ES-I3 (cell line): ENCODE measurements at regions not wholly inside any gene's neighbourhood (a gene's known extent, or its start where the extent isn't known, plus 50 kb on each side); places are given as distances from the start of the nearest gene placed in this dataset.

Experiments used
- H3K36me3 ChIP-seq: 2 replicates; pipeline ENCODE4 v1.6.1; 2013; ENCODE audit warnings: mild to moderate bottlenecking, low read length, control low read depth, moderate library complexity; ENCODE audit not compliant: insufficient read depth
- H3K4me1 ChIP-seq: 2 replicates; pipeline ENCODE4 v1.6.1; 2013; ENCODE audit warnings: mild to moderate bottlenecking, control low read depth, low read length; ENCODE audit not compliant: insufficient read depth
- H3K9ac ChIP-seq: 2 replicates; pipeline ENCODE4 v1.6.1; 2013; ENCODE audit warnings: low read depth, mild to moderate bottlenecking, low read length, moderate library complexity
- H3K9me3 ChIP-seq: 2 replicates; pipeline ENCODE4 v1.6.1; 2013; ENCODE audit warnings: mild to moderate bottlenecking, low read length, moderate library complexity; ENCODE audit not compliant: control insufficient read depth, insufficient read depth

DNA sequence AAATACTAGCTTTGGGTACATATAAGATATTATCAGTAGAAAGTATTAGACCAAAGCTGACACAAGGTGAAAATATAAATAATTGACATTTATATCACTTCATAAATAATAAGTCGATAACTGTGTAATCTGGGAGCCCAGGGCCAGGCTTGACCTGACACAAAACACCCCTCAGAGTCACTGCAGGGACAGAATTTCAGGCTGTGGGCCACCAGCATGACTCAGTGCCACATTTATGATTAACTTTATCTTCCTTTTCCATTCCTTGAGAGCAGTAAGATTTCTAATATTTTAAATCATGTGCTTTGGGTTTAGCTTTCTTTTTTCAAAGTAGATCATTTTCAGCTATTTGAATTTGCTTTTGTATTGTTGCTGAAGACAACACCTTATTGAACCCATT lies 102.9 kb upstream of the NFE2L3 start:
- Histone ChIP-seq H3K9ac (no peak overlapping the region), H3K36me3 (no peaks in the 10 kb centered on the region), H3K4me1 (no peaks in the 10 kb centered on the region), H3K9me3 (no peaks in the 10 kb centered on the region; the same call in 1 of the 2 replicates)

- Histone ChIP-seq H3K4me1 (no peaks in the 10 kb centered on the region), H3K9me3 (no peaks in the 10 kb centered on the region; the same call in 1 of the 2 replicates), H3K9ac (no peak overlapping the region), H3K36me3 (no peaks in the 10 kb centered on the region)
These were observed 101.0 kb upstream of the NFE2L3 start for GRCh38 chr7:26051021-26051420.

DNA sequence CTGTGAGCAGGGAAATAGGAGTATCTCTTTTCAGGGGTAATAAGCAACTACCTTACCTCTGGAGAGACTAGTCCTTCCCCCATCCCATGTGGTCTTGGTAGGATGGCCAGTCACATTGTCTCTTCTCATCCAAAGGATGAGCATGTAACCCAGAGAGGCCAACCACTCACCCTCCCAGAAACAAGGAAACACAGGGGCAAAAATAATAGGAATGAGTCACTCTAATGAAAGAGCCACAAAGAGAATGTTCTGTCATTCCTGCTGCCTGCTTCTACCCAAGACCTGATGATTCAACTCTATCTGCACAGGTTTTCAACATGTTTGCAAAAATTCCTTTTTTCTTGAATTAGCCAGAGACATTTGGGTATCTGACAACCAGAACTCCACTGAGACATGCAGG lies 99.3 kb upstream of the NFE2L3 start:
- Histone ChIP-seq H3K9ac (no peak overlapping the region), H3K36me3 (no peaks in the 10 kb centered on the region), H3K9me3 (no peaks in the 10 kb centered on the region; the same call in 1 of the 2 replicates), H3K4me1 (no peaks in the 10 kb centered on the region)

DNA sequence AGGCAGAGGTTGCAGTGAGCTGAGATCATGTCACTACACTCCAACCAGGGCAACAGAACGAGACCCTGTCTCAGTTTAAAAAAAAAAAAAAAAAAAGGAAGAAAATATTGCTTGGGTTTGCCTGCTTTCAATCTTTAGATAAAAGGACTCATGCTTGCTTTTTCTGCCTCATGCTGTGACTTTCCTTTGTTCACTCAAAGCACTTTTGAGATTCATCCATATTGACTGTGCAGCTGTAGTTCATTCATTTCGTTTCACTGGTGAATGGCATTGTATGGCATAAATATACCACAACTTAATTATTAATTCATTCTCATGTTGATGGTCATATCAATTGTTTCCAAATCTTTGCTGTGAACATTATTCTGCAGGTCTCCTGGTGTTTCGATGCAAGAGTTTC lies 97.6 kb upstream of the NFE2L3 start:
- no peaks in the 10 kb centered on the region for H3K4me1 ChIP-seq
- no peaks in the 10 kb centered on the region for H3K36me3 ChIP-seq
- no peaks in the 10 kb centered on the region; the same call in 1 of the 2 replicates for H3K9me3 ChIP-seq
- H3K9ac ChIP-seq: no peak overlapping the region

DNA sequence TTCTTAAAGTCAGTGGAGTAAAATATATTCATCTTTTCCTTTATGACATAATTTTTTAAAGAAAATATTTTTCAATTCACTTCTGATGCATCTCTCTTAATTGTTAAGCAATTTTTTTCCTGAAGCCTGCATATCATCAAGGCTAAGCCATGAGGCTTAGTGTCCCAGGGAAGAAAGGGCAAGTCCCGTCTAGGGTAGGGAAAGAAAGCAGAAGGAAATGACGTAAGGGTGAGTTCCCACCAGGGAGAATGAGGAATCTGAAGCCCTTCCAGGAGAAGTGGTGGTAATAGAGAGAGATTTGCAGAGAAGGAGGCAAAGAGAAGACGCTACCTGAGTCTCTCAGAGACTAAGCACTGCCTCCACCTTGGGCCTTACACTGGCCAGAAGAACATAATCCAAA lies 96.8 kb upstream of the NFE2L3 start:
- no peaks in the 10 kb centered on the region for H3K4me1 ChIP-seq
- H3K9ac ChIP-seq: no peak overlapping the region
- H3K36me3 ChIP-seq: no peaks in the 10 kb centered on the region
- no peaks in the 10 kb centered on the region; the same call in 1 of the 2 replicates for H3K9me3 ChIP-seq

GRCh38 chr7:26060733-26061677 lies 91.0 kb upstream of the NFE2L3 start:
- Histone ChIP-seq H3K4me1 (peaks cover 9% of the 10 kb centered on the region; the same call in 1 of the 2 replicates), H3K9me3 (no peaks in the 10 kb centered on the region), H3K36me3 (no peaks in the 10 kb centered on the region), H3K9ac (no peak overlapping the region)

GRCh38 chr7:26061678-26062603 lies 90.1 kb upstream of the NFE2L3 start:
- Histone ChIP-seq H3K9me3 (no peaks in the 10 kb centered on the region), H3K4me1 (peaks cover 9% of the 10 kb centered on the region; the same call in 1 of the 2 replicates), H3K36me3 (no peaks in the 10 kb centered on the region), H3K9ac (no peak overlapping the region)

GRCh38 chr7:26065652-26066051 lies 86.3 kb upstream of the NFE2L3 start:
- Histone ChIP-seq H3K4me1 (peaks cover 9% of the 10 kb centered on the region; the same call in 1 of the 2 replicates), H3K9me3 (no peaks in the 10 kb centered on the region), H3K36me3 (no peaks in the 10 kb centered on the region), H3K9ac (no peak overlapping the region)

GRCh38 chr7:26066736-26067135 lies 85.3 kb upstream of the NFE2L3 start:
- Histone ChIP-seq H3K4me1 (no peaks in the 10 kb centered on the region), H3K9ac (no peak overlapping the region), H3K36me3 (no peaks in the 10 kb centered on the region), H3K9me3 (no peaks in the 10 kb centered on the region)

GRCh38 chr7:26070290-26070689 lies 81.7 kb upstream of the NFE2L3 start:
- Histone ChIP-seq H3K4me1 (peaks cover 12% of the 10 kb centered on the region), H3K36me3 (no peaks in the 10 kb centered on the region), H3K9me3 (no peaks in the 10 kb centered on the region), H3K9ac (no peak overlapping the region)

DNA sequence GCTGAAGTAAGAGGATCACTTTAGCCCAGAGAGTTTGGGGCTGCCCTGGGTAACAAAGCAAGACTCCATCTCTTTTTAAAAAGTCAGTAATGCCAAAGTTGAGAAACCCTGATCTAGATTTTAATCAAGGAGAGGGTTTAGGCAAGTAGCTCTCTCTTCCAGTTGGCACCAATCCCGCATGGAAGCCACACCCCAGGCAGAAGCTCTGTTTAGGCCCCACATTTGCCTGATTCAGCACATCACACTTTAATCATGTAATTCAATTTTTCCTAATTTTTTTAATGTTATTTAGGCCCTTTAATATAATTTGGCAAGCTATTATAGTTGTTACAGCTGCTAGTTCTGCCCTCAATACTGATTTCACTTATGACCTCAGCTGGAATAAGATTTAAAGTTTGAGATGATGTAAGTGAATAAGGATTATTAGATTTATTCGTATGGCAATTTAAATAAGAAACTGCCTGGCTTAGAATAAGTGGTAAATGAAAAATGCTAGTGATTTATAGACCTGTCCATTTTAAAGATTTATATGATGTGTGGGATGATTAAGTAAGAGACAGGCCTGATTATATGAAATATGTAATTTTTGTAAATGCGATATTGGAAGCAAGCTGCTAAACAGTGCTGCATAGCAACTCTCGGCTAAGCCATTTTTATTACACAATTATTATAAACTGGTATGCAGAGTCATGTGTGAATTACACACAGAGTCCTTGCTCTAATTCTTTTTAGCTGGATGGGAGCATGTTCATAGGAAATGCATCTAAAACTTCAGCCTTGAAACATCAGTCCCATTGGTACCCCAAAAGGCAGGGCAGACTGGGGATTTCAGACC lies 80.2 kb upstream of the NFE2L3 start:
- Histone ChIP-seq H3K36me3 (no peaks in the 10 kb centered on the region), H3K9me3 (no peaks in the 10 kb centered on the region), H3K4me1 (peaks cover 12% of the 10 kb centered on the region), H3K9ac (no peak overlapping the region)

- Histone ChIP-seq H3K36me3 (no peaks in the 10 kb centered on the region), H3K9me3 (no peaks in the 10 kb centered on the region), H3K9ac (no peak overlapping the region), H3K4me1 (peaks cover 12% of the 10 kb centered on the region)
These were observed 79.0 kb upstream of the NFE2L3 start for GRCh38 chr7:26073041-26073440.

- Histone ChIP-seq H3K36me3 (no peaks in the 10 kb centered on the region), H3K4me1 (peaks cover 12% of the 10 kb centered on the region), H3K9ac (no peak overlapping the region), H3K9me3 (no peaks in the 10 kb centered on the region)
These were observed 77.1 kb upstream of the NFE2L3 start for GRCh38 chr7:26074919-26075318.

DNA sequence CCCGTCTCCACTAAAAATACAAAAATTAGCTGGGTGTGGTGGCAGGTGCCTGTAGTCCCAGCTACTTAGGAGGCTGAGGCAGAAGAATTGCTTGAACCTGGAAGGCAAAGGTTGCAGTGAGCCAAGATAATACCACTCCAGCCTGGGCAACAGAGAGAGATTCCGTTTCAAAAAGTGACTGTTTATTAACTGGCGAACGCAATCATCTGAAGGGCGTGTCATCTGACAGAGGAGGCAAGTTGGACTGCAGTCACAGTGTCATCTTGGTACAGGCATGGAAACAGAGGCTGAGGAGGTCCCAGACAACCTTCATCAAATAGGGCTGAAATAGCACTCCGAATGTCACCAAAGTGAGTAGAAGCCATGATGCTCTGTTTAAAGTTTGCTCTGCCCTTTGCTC lies 75.3 kb upstream of the NFE2L3 start:
- Histone ChIP-seq H3K36me3 (no peaks in the 10 kb centered on the region), H3K4me1 (peaks cover 15% of the 10 kb centered on the region), H3K9me3 (no peaks in the 10 kb centered on the region), H3K9ac (no peak overlapping the region)
